NCI-H1694 treated with DMSO at 0.1 percent for 48 hours (cell line): ENCODE measurements at regions not wholly inside any gene's neighbourhood (a gene's known extent, or its start where the extent isn't known, plus 50 kb on each side); places are given as distances from the start of the nearest gene placed in this dataset.

Source experiments
- DNase-seq: peaks from one replicate; lab custom pipeline; 2025; lab: John Stamatoyannopoulos, UW

GRCh38 chr11:81744336-81745116, 989.1 kb downstream of the FAM181B start:
- no peak for DNase-seq

DNA sequence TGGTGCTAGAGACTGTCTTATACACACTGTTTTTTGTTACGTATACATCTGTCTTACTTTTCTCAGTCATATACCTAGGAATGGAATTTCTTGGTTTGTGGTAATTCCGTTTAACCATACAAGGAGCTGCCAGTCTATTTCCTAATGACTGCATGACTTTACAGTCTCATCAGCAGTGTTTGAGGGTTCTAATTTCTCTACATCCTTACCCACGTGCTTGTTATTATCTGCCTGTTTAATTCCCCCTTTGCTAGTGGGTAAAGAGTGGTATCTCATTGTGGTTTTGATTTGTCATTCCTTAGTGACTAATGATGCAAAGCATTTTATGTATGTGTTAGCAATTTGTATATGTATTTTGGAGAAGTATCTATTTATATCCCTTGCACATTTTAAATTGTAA, 1008.0 kb downstream of the FAM181B start:
- no peak for DNase-seq

GRCh38 chr11:81717695-81718094, 1016.0 kb downstream of the FAM181B start:
- DNase-seq, result no peak

DNA sequence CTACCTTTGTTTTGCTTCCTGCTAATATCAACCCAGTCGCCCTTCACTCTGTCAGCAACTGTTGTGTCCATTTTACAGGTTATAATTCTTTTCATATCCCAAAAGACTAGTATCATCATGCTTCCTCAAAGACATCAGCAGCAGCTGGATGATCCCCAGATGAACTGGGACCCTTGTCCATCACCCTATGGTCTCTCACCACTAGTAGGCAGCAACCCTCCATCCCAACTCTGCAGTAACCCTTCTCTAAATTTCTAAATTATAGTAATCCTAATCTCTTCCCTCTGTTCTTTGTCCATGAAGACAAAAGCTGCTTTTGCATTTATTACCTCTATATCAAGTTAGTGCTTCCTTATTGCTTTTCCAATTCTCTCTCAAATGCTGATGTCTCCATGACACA, 1025.8 kb downstream of the FAM181B start:
- DNase-seq, result no peak

GRCh38 chr11:81705283-81705682, 1028.4 kb downstream of the FAM181B start:
- no peak for DNase-seq

DNA sequence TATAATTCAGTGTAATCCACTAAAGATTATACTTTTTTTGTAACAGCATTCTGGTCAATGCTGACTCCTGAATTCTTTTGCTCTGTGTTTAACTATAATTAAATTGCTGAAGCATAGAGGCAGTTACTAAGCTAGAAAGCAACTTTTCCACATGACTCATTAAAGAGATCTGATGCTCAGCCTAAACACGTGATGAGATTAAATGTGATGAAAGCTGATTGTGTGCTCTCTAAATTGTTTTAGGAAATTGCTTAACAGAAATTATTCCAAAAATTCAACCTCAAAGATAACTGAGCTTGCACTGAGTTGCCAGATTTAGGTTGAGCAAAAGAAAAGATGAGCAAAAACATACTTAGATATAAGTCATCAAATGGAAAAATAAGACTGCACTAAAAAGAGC, 1033.6 kb downstream of the FAM181B start:
- DNase-seq, result no peak

- no peak for DNase-seq
Measured at GRCh38 chr11:81687057-81687456, 1046.6 kb downstream of the FAM181B start.

DNA sequence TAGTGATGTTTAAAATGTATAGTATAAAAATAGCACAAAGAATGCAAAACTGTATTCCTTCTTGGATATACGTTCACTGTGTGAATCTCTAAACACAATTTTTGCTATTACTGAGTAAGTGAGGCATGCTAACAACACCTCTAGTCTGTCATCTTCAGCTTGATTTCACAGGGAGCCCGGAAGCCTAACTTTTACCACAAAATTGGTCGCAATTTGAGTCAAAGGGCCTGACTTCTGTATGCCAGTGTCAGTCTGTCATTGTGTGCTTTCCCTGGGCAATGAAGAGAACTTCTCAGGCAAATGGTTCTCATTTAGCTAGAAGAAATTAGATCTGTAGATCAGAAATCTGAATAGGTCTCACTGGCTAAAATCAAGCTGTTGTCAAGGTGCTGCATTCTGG, 1059.5 kb downstream of the FAM181B start:
- DNase-seq, result no peak

DNA sequence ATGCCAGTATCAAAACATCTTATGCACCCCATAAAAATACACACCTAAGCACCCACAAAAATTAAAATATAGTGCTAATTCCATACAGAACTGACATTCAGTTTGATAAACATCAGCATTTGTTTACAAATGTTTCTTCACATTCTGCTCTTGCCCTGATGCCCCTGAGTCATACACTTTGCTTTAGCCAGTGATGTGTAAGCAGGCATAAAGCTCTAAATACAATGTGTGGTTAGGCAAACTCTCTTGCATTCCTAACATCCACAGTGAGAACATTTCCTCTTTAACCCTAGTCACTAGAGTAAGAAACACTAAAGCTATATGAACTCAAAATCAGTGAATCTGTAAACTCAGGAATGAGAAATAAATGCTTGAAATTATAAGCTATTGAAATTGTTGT, 1060.7 kb downstream of the FAM181B start:
- DNase-seq, result no peak

DNA sequence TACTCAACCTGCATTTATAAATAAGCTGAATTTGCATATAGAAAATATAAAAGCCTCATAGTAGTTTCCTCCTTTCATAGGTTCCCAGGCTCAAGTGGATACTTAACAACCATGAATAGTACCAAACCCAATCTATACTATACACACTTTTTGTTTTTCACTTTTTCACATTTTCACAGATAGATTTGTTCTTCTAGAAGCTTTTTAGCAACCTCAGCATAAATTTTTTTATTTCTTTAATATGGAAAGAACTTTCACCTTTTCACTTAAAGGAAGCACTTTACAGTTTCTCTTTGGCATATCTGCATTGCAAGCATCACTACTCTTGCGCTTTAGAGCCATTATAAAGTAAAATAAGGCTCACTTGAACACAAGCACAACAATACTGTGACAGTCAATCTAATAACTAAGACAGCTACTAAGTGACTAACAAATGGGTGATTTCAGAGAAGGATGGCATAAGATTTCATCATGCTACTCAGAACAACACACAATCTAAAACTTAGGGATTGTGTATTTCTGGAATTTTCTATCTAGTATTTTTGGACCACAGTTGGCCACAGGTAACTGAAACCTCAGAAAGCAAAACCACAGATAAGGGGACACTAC, 1063.6 kb downstream of the FAM181B start:
- DNase-seq, result no peak

DNA sequence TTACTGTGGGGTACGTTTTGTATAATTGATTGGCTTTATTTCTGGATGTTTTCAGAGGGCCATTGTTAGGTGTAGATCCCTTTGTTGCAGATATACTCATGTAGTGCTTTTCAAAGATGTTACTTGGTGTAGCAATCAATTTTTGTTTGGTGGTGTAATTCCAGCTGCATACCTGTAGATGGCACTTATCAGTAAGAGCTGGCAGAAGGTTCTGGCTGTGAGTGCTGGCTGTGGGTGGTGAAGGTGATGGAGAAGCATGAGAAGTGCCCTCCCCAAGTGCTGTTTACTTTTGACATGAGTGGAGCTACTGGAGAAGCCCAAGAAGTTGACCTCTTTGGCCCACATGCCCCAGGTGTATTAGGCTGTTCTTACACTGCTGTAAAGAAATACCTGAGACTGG, 1074.9 kb downstream of the FAM181B start:
- no peak for DNase-seq

DNA sequence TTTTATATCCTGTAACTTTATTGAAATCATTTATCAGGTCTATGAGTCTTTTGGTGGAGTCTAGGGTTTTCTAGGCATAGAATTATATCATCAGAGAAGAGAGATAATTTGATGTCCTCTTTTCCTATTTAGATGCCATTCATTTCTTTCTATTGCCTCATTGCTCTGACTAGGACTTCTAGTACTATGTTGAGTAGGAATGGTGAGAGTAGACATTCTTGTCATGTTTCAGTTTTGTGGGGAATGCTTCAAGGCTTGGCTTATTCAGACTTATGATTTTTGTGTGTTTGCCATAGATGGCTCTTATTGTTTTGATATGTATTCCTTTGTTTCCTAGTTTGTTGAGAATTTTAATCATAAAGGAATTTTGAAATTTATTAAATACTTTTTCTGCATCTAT, 1078.3 kb downstream of the FAM181B start:
- DNase-seq, result no peak

DNA sequence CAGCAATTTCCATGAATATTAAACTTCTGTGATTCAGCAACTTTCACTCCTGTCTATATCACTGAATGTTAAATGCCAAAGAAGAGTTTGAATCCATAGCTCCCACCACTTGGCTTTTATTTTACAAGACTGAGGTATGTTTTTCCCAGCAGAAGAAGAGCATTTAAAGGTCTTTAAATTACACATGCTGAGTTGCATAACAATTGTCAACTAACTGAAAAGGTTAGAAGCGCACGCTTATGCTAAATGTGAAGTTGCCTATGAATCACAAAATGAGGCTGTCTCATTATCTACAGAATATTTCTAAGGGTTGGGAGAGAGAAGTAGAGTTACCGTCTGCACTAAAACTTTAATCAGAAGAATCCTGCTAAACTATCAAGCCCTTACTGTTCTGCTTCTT, 1086.3 kb downstream of the FAM181B start:
- DNase-seq, result no peak

- DNase-seq, result peak; percentile 64
Measured at GRCh38 chr11:81644239-81644840, 1089.3 kb downstream of the FAM181B start.

- no peak for DNase-seq
Measured at GRCh38 chr11:81634483-81634882, 1099.2 kb downstream of the FAM181B start.

GRCh38 chr11:81602508-81602907, 1131.2 kb downstream of the FAM181B start:
- DNase-seq, result no peak

- no peak for DNase-seq
Measured at GRCh38 chr11:81596704-81597103, 1137.0 kb downstream of the FAM181B start.

- DNase-seq, result no peak
Measured at GRCh38 chr11:81585390-81585933, 1148.2 kb downstream of the FAM181B start.

DNA sequence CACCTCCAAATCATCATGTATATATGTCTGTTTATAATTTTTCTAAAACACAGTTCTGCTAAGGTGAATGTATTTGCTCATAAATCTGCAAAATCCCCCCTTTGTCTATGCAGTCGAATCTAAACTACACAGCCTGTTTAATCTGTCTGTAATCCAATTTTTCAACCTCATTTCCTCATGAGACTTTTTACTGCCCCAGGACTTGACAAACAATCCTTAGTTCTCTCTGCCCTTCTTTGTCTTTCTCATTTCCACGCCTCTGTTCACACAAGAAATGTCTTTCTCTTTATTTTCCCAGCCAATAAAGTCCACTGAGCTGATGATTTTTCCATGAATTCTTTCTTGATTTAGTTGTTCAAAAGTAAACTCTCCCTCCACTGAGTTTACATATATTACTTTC, 1154.3 kb downstream of the FAM181B start:
- DNase-seq, result no peak

- DNase-seq, result no peak
Measured at GRCh38 chr11:81578571-81578970, 1155.1 kb downstream of the FAM181B start.

DNA sequence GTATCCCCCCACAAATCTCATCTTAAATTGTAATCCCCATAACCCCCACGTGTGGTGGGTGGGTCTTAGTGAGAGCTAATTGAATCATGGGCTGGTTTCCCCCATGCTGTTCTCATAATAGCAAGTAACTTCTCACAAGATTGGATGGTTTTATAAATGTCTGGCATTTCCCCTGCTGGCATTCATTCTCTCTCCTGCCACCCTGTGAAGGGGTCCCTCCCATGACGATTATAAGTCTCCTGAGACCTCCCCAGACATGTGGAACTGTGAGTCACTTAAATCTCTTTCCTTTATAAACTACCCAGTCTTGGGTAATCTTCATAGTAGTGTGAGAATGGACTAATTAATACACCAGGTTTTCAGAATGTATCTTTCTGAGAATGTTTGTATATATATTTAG, 1159.4 kb downstream of the FAM181B start:
- DNase-seq, result no peak

DNA sequence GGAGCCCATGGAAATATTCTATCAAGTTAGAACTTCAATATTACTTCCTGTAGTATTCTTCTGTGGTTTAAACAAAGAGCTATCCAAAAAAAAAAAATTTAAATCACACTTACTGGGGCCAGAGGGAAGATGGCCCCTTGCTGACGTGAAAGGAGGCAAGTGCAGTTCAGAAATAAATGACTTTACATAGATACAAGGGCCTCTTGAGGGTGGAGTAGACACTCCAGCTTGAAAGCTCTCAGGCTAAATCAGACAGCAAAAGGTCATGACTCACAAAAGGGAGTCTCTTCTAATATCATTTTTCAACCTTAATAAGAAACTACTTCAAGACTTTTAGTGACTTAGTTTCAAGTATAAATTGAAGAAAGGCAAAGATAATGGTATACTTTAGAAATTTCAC, 1160.3 kb downstream of the FAM181B start:
- no peak for DNase-seq

GRCh38 chr11:81570669-81571068, 1163.0 kb downstream of the FAM181B start:
- DNase-seq, result no peak
